Fibroblast of gingiva (primary cell): ENCODE measurements at regions not wholly inside any gene's neighbourhood (a gene's known extent, or its start where the extent isn't known, plus 50 kb on each side); places are given as distances from the start of the nearest gene placed in this dataset.
"Not testable (repeated sequence)": the region's sequence is repeated elsewhere in the genome, so short reads cannot be mapped to it uniquely, and the experiment has no call there.

Experiments
- DNase-seq: peaks from one replicate; pipeline ENCODE4 v3.0.0-alpha.2; 2011; ENCODE audit warnings: low read depth

GRCh38 chr17:34740565-34741520, 161.5 kb downstream of the TMEM132E start:
- DNase-seq: no peak

DNA sequence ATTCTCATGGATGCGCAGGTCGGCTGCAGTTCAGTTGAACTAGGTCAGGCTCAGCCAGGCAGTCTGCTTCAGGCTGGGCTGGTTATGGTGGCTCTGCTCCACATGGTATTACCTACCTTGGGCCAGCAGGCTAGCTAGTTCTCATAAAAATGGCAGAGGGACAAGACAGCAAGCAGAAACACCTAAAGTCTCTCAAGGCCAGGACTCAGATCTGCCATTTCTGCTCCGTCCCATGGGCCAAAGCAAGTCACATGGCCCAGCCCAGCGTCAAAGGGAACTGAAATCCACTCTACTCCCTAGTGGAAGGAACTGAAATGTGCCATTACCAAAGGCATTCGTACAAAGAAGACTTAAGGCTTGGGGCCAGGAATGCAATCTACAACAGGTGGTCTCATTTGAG, 160.0 kb downstream of the TMEM132E start:
- no peak for DNase-seq

- not testable (repeated sequence) for DNase-seq
Measured at GRCh38 chr17:34737673-34738072, 158.3 kb downstream of the TMEM132E start.

- DNase-seq: no peak
Measured at GRCh38 chr17:34736611-34737010, 157.2 kb downstream of the TMEM132E start.

GRCh38 chr17:34733333-34733732, 154.0 kb downstream of the TMEM132E start:
- DNase-seq: no peak

DNA sequence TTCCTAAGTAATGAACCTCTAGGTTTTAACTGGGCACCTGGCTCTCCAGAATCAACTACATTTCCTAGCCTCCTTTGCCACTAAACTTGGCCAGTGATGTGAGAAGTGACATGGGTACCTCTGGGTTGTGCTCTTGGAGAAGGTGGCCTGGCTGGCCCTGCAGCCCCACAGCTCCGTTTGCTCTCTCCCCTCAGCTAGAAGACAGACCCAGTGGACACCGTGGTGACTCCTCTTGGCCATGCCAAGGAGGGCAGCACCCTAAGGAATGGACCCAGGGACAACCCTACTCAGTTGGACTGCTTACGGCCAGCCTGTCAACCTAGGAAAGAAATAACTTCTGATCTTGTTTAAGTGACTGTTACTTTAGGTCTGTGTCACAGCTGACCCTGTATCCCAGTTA, 151.4 kb downstream of the TMEM132E start:
- no peak for DNase-seq

DNA sequence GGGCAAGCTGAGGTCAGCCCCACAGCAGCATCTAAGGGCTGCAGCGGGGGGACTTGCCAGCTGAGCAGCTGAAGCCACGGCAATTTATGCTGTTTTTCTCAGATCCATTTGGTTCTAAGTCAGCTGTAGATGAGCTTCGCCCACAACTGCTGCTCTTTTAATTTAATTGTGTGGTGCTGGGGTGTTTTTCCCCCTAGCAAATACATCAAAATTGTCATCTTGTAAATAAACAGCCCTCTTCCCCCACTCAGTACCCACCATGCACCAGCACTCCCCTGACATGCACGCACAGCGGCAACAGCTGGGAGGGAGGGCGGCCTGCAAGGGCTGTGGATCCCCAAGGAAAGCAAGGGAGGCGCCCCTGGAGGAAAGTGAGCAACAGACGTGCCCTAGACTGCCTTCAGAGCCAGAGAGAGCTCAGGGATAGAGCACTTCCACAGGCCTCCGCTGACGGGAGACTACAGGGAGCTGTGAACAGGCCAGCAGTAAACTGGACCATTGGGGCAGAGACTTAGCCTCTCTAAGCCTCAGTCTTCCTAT, 149.5 kb downstream of the TMEM132E start:
- DNase-seq: no peak

DNA sequence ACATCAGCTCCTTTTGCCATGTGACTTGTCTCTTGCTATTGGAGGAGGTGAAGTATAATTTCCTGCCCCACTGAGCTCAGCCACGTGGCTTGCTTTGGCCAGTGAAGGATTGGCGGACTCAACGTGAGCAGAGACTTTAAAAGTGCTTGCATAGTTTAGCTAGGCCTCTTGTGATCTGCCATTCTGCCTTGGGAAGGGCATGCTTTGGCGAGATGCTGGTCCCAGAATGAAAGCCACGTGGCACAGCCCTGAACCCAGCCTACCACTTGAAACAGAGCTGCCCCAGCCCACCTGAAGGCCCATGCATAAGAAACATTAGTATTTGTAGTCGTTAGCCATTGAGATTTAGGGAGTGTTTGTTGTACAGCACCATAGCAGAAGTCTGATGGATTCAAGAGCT, 148.2 kb downstream of the TMEM132E start:
- DNase-seq: no peak

DNA sequence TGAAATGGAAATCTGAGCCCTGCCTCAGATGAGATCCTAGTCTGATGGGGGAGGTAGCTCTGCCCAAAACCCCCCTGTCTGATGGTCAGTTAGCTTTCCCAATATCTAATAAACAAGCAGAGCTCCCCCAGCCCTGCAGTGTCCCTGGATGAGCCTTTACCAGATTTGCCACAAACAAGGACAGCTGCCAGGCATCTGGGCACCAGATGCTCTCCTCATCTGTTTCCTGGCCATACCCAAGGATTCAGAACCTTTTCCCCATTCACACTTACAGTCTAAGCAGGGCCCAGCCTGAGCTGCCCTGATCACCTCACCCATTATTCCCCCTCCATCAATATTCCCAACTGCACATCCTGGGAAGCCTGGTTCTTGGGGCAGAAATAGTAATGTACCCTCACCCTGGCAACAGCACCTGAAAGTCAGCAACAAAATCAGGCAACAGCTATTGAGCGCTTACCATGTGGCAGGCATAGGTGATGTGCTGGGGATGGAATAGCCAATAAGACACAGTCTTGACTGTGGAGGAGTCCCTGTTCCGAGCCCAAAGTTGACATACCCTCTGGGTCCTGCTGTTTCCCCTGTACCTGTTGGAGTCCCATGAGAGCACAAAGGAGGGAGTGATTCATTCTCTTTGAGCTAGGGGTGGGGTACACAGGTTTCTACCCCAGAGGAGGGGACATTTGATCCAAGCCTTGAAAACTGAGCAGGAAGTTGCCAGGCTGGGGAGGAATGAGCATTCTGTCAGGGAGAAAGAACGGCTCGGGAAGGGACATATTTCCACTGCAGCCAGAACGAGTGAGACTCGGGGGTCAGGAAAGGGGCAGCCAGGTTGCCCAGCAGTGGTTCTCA, 147.4 kb downstream of the TMEM132E start:
- no peak for DNase-seq

DNA sequence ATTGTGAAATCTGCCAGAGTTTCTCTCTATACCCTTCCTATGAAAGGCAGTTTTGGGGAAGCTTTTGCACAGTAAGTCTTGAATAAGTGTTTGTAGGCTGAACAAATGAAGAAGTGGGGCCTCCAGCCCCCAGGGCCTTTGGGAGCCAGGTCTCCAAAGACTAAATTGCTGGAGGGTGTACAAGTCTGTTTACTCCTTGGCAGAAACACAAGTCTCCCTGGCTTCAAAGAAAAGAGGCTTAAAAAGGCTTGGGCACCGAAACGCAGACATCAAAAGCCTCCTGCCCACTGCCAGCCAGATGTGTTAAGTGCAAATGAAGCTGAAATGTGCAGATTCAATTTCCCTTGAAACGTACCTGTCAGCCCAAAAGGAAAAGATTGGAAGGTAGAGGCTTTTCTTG, 146.3 kb downstream of the TMEM132E start:
- DNase-seq: no peak

- DNase-seq: no peak
Measured at GRCh38 chr17:34725008-34725407, 145.6 kb downstream of the TMEM132E start.

DNA sequence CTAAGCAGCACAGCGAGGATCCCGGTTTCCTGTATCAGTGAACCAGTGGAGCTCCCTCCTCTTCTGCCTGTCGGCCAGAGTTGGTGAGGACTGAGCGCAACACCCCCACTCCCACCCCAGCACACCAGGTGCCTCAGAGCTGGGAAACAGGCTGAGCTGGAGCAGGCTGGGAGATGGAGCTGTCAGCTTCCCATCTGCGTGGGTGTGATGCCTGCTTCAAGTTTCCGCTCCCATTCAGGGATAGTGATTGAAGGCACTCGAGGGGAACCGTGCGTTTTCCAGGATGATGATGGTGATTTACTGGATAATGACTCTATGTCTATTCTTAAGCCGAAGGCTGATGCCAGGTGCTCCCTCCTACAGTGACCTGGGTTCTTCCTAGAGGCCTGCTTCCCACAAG, 144.5 kb downstream of the TMEM132E start:
- DNase-seq: no peak

- no peak for DNase-seq
Measured at GRCh38 chr17:34721326-34721725, 141.9 kb downstream of the TMEM132E start.

GRCh38 chr17:34720760-34721159, 141.4 kb downstream of the TMEM132E start:
- no peak for DNase-seq

- DNase-seq: no peak
Measured at GRCh38 chr17:34719569-34719968, 140.2 kb downstream of the TMEM132E start.

DNA sequence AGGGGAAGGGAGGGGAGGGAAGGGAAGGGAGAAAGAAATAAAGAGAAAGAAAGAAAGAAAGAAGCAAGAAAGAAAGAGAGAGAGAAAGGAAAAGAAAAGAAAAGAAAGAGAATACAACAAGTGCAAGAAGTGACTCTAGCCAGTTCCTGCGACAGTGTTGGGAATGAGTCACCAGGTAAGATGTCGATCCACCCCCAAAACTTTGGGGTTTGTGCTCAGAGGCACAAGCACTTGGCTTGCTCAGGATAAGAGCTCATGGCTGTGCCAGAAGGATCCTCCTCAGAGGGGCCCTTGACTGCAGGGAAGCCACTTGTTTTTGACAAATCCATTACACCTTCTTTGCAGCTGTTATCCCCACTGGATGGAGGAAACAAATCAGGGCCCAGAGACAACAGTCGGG, 137.7 kb downstream of the TMEM132E start:
- no peak for DNase-seq

GRCh38 chr17:34716291-34716690, 136.9 kb downstream of the TMEM132E start:
- DNase-seq: no peak

- no peak for DNase-seq
Measured at GRCh38 chr17:34715504-34715903, 136.1 kb downstream of the TMEM132E start.

- DNase-seq: no peak
Measured at GRCh38 chr17:34714475-34715410, 135.4 kb downstream of the TMEM132E start.

DNA sequence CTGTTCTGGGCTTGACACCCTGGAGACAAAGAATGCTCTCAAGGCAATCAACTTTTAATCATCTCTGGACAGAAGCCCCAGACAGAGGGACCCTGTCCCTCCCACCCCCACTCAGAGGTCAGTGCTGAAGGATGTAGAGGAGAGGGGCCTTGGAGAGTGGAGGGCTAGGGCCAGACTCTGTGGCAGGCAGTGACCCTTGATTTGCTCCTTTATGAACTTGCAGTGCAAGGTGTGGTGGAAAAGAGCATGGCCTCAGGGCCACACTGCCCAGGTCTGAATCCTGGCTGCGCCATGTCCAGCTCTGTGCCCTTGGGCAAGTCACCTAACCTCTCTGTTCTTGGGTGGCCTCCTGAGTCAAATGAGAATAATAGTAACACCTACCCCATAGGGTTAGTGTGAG, 134.3 kb downstream of the TMEM132E start:
- no peak for DNase-seq

DNA sequence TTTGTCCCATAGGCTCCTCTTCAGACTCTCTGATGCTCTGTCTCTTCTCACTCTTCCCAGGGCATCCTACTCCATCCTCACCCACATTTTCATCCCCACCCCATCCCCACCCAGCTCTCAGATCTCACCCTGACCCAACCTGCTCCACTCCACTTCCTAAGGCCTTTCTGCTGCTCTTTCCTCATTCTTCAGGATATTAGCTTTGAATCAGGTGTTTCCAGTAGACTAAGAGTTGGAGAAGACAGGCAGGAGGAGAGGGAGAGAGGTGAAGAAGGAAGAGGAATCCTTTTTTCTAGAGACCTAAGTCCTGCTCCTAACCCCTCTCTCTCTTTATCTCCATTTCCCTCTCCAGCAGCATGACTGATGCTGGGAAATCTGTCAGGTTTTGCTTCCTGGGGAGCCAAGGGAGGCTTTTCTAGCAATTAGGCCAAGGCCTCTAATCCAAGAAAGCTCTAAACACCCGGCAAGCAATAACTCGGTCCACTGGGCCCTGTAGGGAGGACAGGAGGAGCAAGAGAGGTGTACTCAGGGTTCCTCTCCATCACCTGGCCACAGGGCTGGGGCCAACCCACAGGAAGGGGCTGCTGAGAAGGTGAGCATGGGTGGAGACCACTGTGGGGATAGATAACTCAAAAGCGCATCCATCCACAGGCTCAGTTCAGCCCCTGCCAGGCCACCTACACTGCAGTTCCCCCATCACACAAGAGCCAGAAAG, 133.3 kb downstream of the TMEM132E start:
- DNase-seq: no peak
